HG03066 (cell line): ENCODE measurements at regions not wholly inside any gene's neighbourhood (a gene's known extent, or its start where the extent isn't known, plus 50 kb on each side); places are given as distances from the start of the nearest gene placed in this dataset.

Source experiments
- ATAC-seq: cut with Tn5 transposase; IDR thresholded peaks from one replicate; pipeline ENCODE4 v1.9.1; 2021; ENCODE audit warnings: low read depth; ENCODE audit not compliant: unreplicated experiment

- no peak for ATAC-seq
Observed at GRCh38 chr1:208923456-208923855, 660.1 kb upstream of the CAMK1G start.

DNA sequence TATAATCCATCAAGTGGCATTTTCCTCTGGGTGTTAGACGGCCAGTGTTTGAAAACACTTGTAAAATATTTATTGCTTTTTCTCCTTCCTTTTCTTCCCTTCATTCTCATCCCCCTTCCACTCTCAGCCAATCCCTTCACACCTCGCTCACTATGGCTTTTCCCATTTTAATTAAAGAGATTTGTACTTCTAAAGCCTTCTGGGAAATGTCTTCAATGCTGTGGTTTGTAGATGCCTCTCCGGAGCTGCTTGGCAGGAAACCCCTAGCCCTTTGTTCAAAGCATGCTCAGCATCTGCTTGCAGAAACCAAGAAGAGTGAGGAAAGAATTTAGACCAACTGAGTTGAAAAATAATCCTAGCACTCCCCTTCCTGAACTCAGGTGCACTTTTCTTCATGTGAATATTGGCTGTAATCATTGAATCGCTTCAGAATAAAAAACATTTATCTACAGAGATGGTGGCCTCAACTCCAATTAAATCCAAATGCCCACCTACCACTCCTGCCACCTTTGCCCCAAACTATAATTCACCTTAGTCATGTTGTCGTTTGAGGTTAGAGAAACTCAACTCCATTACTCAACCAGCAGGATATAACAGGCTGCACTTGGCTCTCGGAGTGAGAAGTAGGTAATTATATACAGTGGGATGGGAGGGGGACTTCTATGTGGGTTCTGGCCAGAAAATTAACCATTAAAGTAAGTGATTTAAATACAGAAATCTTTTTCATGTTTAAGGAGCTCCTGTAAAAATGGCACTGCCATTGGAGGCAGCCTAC lies 659.4 kb upstream of the CAMK1G start:
- ATAC-seq = no peak

- ATAC-seq = no peak
Observed at GRCh38 chr1:208924928-208925327, 658.6 kb upstream of the CAMK1G start.

- no peak for ATAC-seq
Observed at GRCh38 chr1:208928349-208929010, 655.0 kb upstream of the CAMK1G start.

DNA sequence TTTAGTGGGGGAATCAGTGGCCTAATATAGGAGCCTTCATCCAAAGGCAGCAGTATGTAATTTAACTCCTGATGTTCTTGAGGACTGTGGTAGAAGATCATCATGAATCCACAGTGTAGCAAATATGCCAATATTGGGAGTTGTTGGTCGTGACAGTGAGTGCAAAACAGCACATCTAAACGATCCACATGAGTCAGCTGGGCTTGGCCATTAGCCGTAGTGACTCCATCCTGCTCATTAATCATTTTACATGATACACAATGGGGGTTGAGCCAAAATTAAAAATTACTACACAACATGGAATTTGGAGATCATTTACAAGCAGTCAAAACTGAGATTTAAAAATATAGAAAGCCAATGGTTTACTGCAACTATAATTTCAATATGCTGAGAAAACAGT lies 653.9 kb upstream of the CAMK1G start:
- no peak for ATAC-seq

GRCh38 chr1:208931936-208932335 lies 651.6 kb upstream of the CAMK1G start:
- ATAC-seq = no peak

- no peak for ATAC-seq
Observed at GRCh38 chr1:208933984-208934525, 649.5 kb upstream of the CAMK1G start.

- no peak for ATAC-seq
Observed at GRCh38 chr1:208934933-208935332, 648.6 kb upstream of the CAMK1G start.

DNA sequence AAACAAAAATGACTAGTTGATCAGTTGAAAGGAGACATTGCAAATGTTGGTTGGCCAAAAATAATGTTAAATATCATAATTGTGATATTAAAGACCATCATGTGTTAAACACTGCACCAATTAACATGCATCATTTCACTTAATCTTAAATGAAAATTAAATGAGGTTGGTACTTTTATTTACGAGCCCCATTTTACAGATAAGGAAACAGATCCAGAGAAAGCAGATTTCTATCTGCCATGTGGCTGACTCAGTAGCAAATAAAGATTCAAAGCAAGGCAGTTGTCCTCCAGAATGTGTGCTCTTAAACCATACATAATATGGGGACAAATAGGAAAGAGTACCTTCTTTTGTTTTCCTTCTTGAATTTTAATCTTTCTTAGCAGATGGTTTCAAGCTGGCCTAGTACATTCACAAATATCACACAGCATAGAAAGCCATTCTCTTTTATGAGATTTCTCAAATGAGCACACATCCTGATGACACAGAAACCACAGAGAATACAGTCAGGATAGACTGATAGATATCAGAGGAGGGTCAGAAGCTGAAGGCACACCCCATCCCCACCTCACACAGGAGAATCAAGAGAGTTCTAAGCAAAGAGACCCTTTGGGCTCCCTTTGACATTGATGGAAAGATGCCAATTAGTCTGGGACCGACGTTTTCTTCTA lies 647.9 kb upstream of the CAMK1G start:
- no peak for ATAC-seq

DNA sequence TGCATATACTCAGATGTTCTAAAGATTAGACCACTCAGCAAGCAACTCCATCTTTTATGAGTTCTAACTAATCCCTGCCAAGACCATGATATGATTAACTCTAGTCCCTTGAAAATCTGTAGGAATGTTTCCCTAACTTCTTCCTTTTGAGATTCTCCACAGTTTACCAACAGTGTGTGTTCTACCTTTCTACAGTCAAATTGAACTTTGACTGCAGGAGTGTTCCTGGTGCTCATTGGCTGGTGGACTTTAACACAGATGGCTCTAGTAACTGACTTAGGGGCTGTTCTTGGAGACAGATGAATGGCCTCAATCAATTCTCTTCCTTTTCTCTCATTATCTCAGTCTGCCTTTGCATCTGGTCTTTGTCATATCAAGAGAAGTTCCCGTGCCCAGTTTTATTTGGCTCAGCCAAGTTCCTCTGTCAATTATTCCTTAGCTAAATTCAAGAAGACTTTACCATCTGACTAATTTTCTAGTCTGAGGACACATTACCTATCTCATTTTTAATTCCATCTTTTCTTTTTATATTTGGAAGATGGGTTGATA lies 643.9 kb upstream of the CAMK1G start:
- ATAC-seq = no peak

GRCh38 chr1:208942394-208943130 lies 641.0 kb upstream of the CAMK1G start:
- no peak for ATAC-seq

- ATAC-seq = no peak
Observed at GRCh38 chr1:208943291-208943690, 640.2 kb upstream of the CAMK1G start.

GRCh38 chr1:208944981-208945451 lies 638.5 kb upstream of the CAMK1G start:
- no peak for ATAC-seq

DNA sequence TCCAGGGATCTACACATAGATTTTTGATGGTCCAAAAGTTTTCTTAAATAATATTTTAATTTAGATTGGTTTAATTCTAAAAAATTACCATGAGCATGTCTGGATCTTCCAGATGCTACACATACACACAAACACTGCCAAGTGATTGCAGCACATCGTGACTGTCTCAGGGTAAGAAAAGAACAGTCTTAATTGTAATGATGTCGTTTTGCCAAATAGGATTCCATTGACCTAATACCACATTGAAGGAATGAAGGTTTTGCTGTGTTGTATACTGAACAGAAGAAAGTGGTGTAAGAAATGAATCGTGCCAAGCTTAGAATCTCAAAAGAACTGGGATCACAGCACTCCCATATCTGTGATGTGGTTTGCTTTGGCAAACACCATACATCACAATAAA lies 633.3 kb upstream of the CAMK1G start:
- no peak for ATAC-seq

DNA sequence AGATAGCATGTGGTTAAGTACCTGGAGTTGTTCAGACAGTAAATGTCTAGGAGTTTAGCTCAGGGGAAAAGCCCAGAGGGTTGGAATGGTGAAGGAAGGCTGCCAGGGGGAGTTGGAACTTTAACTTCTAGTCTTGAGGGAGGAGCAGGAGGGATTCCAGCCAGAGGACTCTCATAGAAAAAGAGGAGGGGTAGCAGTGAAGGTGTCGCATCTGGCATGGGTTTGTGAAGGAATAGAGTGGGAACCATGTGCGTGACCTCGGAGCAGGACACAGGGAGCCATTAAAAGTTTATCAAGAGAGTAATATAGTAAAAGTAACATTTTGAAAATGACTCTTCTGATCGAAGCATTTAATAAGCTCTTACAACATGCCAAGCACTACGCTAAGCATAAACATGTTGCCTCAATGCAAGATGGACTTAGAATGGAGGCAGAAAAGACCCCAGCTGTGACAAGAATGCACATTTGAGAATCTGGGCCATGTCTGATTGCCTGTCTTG lies 632.4 kb upstream of the CAMK1G start:
- no peak for ATAC-seq

DNA sequence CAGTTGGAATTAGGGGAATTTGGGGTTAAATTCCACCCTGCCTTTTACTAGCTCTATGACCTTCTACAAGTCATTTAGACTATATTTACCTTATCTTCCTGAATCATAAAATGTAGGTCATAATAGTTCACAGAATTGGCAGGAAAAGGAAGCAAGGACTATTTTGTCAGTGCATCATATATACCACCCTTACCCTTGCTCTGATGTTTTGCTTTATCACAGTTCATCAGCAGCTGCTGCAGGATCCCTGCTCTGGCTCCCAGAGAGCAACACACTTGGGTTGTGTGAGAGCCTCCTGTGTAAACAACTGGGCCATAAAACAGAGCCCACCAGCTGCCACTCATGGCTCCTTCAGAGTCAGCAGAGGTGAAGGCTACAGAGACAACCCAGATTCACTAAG lies 631.6 kb upstream of the CAMK1G start:
- ATAC-seq = no peak

DNA sequence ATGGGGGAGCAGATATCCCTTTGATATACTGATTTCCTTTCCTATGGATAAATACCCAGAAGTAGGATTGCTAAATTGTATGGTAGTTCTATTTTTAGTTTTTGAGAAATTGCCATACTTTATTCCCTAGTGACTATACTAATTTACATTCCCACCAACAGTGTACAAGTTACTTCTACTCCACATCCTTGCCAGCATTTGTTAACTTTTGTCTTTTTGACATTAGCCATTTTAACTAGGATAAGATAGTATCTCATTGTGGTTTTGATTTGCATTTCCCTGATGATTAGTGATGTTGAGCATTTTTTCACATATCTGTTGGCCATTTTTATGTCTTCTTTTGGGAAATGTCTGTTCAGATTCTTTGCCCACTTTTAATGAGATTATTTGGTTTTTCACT lies 620.6 kb upstream of the CAMK1G start:
- no peak for ATAC-seq

GRCh38 chr1:208965351-208965750 lies 618.2 kb upstream of the CAMK1G start:
- no peak for ATAC-seq

DNA sequence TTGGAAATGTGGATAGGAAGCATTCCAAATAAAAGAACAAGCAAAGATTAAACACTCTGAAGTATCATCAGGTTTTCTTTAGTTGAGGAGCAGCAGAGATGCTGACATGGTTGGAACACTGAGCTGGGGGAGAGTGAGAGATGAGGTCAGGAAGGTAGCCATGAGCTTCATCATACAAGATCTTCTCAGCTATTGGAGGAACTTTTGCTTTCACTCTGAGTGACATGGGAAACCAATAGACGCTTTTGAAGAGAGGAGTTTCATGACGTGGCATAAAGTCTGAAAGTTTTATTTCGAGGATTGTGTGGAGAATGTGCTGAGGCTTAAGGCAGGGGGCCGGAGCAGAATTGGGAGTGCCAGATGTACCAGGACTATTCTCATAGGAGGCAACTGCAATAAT lies 616.2 kb upstream of the CAMK1G start:
- no peak for ATAC-seq

GRCh38 chr1:208974717-208975116 lies 608.8 kb upstream of the CAMK1G start:
- ATAC-seq = no peak
